ENCODE measurements at regions not wholly inside any gene's neighbourhood (a gene's known extent, or its start where the extent isn't known, plus 50 kb on each side); places are given as distances from the start of the nearest gene placed in this dataset.

GRCh38 chr5:86112249-86112648 lies 505.5 kb upstream of the COX7C start:
- Histone ChIP-seq H3K9me3 (ENCODE audit: control insufficient read depth, insufficient read depth, low read depth, low read length) (no peaks in the 10 kb centered on the region), H3K27ac (ENCODE audit: low read length) (no peak overlapping the region), H3K4me3 (ENCODE audit: low read depth in 2 of 2, low read length in 2 of 2) (no peak overlapping the region), H3K4me1 (ENCODE audit: control insufficient read depth, insufficient read depth, low read length) (no peaks in the 10 kb centered on the region), H3K36me3 (ENCODE audit: control insufficient read depth, insufficient read depth, low read length) (no peaks in the 10 kb centered on the region), H3K27me3 (ENCODE audit: control insufficient read depth, insufficient read depth, low read length) (no peaks in the 10 kb centered on the region)
- DNase-seq (ENCODE audit: low read depth, low spot score), result no peak
- BruUV-seq (replicated peaks), result no TSS peak
- ChIA-PET CTCF (no interaction called here), POLR2A (no interaction called here)
- intact Hi-C loops (cut with micrococcal nuclease; ENCODE audit: unreplicated experiment), result no loop called here
- in situ Hi-C loops (cut with HindIII; ENCODE audit: low pct_unique_long_range_greater_than_20kb, low sequenced_read_pairs), result no loop called here
- no peak for TF ChIP-seq POLR2AphosphoS5 (IDR thresholded peaks at IDR 0.05; ENCODE audit: low read depth, low read length)
- TF ChIP-seq, protein P1, sequence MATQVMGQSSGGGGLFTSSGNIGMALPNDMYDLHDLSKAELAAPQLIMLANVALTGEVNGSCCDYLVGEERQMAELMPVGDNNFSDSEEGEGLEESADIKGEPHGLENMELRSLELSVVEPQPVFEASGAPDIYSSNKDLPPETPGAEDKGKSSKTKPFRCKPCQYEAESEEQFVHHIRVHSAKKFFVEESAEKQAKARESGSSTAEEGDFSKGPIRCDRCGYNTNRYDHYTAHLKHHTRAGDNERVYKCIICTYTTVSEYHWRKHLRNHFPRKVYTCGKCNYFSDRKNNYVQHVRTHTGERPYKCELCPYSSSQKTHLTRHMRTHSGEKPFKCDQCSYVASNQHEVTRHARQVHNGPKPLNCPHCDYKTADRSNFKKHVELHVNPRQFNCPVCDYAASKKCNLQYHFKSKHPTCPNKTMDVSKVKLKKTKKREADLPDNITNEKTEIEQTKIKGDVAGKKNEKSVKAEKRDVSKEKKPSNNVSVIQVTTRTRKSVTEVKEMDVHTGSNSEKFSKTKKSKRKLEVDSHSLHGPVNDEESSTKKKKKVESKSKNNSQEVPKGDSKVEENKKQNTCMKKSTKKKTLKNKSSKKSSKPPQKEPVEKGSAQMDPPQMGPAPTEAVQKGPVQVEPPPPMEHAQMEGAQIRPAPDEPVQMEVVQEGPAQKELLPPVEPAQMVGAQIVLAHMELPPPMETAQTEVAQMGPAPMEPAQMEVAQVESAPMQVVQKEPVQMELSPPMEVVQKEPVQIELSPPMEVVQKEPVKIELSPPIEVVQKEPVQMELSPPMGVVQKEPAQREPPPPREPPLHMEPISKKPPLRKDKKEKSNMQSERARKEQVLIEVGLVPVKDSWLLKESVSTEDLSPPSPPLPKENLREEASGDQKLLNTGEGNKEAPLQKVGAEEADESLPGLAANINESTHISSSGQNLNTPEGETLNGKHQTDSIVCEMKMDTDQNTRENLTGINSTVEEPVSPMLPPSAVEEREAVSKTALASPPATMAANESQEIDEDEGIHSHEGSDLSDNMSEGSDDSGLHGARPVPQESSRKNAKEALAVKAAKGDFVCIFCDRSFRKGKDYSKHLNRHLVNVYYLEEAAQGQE (IDR thresholded peaks at IDR 0.05; ENCODE audit: insufficient read depth in 1 of 2, low read depth in 2 of 2, low read length in 1 of 2), result no peak
- TF ChIP-seq, protein P2, sequence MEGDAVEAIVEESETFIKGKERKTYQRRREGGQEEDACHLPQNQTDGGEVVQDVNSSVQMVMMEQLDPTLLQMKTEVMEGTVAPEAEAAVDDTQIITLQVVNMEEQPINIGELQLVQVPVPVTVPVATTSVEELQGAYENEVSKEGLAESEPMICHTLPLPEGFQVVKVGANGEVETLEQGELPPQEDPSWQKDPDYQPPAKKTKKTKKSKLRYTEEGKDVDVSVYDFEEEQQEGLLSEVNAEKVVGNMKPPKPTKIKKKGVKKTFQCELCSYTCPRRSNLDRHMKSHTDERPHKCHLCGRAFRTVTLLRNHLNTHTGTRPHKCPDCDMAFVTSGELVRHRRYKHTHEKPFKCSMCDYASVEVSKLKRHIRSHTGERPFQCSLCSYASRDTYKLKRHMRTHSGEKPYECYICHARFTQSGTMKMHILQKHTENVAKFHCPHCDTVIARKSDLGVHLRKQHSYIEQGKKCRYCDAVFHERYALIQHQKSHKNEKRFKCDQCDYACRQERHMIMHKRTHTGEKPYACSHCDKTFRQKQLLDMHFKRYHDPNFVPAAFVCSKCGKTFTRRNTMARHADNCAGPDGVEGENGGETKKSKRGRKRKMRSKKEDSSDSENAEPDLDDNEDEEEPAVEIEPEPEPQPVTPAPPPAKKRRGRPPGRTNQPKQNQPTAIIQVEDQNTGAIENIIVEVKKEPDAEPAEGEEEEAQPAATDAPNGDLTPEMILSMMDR (IDR thresholded peaks at IDR 0.05), result no peak
- TF ChIP-seq SIN3A (IDR thresholded peaks at IDR 0.05; ENCODE audit: borderline replicate concordance, insufficient read depth, low read depth, low read length), result no peak
- no peak for TF ChIP-seq TCF7L2 (IDR thresholded peaks at IDR 0.05; ENCODE audit: low read depth, low read length)
- no peak for ATAC-seq

DNA sequence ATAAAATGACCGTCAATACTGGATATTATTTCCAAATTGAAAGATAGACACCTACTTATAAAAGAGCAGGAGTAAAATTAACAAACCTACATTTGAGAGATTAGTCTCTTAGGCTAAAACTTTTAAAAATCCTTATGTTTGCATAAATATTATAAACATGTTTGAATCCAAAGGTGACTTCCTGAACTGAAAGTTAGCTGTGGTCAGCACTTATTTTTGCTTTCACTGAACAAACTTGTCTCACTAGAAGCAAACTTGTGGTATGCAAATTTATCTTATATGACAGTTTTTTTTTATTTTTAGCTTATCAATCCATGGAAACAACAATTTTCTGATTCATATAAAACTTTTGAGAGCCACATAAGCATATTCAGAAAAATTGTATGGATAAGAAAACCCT lies 502.6 kb upstream of the COX7C start:
- CTCF ChIA-PET, result interaction anchor here (0.6 kb wide), 1 partner anchor 1062 kb away, joined by 3 read pairs; no protein-coding TSS in a partner anchor
- no peaks in the 10 kb centered on the region for H3K27me3 ChIP-seq (ENCODE audit: control insufficient read depth, insufficient read depth, low read length)
- no peaks in the 10 kb centered on the region for H3K4me1 ChIP-seq (ENCODE audit: control insufficient read depth, insufficient read depth, low read length)
- TF ChIP-seq, protein P1 (IDR thresholded peaks at IDR 0.05; ENCODE audit: insufficient read depth in 1 of 2, low read depth in 2 of 2, low read length in 1 of 2), result no peak
- TF ChIP-seq TCF7L2 (IDR thresholded peaks at IDR 0.05; ENCODE audit: low read depth, low read length), result no peak
- TF ChIP-seq SIN3A (IDR thresholded peaks at IDR 0.05; ENCODE audit: borderline replicate concordance, insufficient read depth, low read depth, low read length), result no peak
- no peak for TF ChIP-seq POLR2AphosphoS5 (IDR thresholded peaks at IDR 0.05; ENCODE audit: low read depth, low read length)
- TF ChIP-seq, protein P2 (IDR thresholded peaks at IDR 0.05), result no peak
- H3K36me3 ChIP-seq (ENCODE audit: control insufficient read depth, insufficient read depth, low read length), result no peaks in the 10 kb centered on the region
- ATAC-seq (no peak), DNase-seq (ENCODE audit: low read depth, low spot score) (no peak)
- H3K27ac ChIP-seq (ENCODE audit: low read length), result no peak overlapping the region
- no TSS peak for BruUV-seq (replicated peaks)
- H3K9me3 ChIP-seq (ENCODE audit: control insufficient read depth, insufficient read depth, low read depth, low read length), result no peaks in the 10 kb centered on the region
- H3K4me3 ChIP-seq (ENCODE audit: low read depth in 2 of 2, low read length in 2 of 2), result no peak overlapping the region
- in situ Hi-C loops (cut with HindIII; ENCODE audit: low pct_unique_long_range_greater_than_20kb, low sequenced_read_pairs) (no loop called here), intact Hi-C loops (cut with micrococcal nuclease; ENCODE audit: unreplicated experiment) (no loop called here)
- POLR2A ChIA-PET, result no interaction called here

Data from Panc1 (cell line).